GM21825 (cell line): ENCODE measurements at regions not wholly inside any gene's neighbourhood (a gene's known extent, or its start where the extent isn't known, plus 50 kb on each side); places are given as distances from the start of the nearest gene placed in this dataset.
"Not testable (repeated sequence)": the region's sequence is repeated elsewhere in the genome, so short reads cannot be mapped to it uniquely, and the experiment has no call there.

ENCODE experiments used
- ATAC-seq: cut with Tn5 transposase; IDR thresholded peaks from one replicate; pipeline ENCODE4 v1.9.1; 2021; ENCODE audit warnings: mild to moderate bottlenecking, moderate library complexity; ENCODE audit not compliant: unreplicated experiment

DNA sequence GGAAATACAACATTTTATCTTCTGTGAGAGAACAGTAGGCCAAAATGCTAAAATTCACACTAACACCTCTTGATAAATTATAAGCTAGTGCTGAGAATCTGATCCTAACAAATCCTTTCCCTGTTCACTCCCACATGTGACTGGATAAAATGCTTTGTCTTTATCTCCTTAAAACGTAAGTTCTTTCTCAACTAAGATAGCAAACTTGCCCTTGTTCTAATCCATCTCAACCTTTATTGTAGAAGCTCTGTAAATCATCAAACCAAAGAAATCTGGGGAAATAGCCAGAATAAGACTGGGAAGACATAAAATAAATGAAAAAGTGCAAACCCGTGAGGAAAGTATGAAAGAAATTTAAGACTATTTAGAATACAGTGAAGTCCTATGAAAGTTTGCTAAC, 1058.4 kb upstream of the ACVR2A start:
- ATAC-seq, result no peak

- ATAC-seq, result no peak
These were observed 1059.7 kb upstream of the ACVR2A start for GRCh38 chr2:146785101-146785500.

- ATAC-seq, result no peak
These were observed 1060.2 kb upstream of the ACVR2A start for GRCh38 chr2:146784602-146785001.

- ATAC-seq, result no peak
These were observed 1067.6 kb upstream of the ACVR2A start for GRCh38 chr2:146777181-146777580.

DNA sequence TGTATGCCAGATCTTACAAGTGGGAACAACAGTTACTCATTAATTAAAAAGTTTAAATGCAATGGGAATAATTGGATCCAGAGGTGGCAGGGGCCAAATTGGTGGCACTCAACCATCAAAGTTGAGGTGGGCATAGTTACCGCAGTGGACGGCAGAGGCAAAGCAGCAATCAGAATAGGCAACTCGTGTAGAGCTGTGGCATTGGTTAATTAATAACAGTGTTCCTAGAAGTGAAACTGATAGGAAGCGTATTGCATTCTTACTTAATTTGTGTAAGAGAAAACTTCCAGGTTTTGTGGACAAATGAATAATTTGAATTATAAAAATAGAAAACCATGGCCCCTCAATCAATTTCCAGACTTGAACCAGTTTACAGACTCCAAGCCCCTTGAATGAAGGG, 1068.2 kb upstream of the ACVR2A start:
- ATAC-seq, result no peak

DNA sequence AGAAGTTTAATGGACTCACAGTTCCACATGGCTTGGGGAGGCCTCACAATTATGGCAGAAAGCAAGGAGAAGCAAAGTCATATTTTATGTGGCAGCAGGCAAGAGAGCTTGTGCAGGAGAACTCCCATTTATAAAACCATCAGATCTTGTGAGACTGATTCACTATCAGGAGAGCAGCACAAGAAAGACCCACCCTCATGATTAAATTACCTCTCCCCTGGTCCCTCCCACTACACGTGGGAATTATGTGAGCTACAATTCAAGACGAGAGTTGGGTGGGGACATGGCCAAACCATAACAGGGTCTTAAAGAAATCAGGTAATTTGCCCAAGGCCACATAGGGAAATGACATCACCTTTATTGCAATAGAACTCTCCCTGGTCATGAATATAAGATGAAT, 1073.3 kb upstream of the ACVR2A start:
- ATAC-seq, result no peak

GRCh38 chr2:146764301-146764700, 1080.5 kb upstream of the ACVR2A start:
- ATAC-seq, result no peak

GRCh38 chr2:146762786-146763185, 1082.0 kb upstream of the ACVR2A start:
- no peak for ATAC-seq

DNA sequence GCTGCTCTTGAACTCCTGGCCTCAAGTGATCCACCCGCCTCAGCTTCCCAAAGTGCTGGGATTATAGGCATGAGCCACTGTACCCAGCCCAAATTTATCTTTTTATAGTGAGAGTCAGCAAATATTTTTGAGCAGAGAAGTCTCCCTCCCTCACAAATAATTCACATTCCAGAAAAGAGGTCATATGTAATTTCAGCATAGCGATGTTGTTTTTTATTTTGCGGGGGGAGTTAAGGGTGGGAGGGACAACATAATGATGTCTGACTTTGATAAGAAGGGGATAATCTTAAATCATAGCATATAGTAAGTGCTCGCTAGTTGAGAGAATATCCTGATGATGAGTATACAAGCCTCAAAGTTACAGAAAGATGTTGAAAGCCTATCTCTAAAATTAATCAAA, 1090.2 kb upstream of the ACVR2A start:
- no peak for ATAC-seq

- ATAC-seq, result no peak
These were observed 1096.8 kb upstream of the ACVR2A start for GRCh38 chr2:146748046-146748445.

- no peak for ATAC-seq
These were observed 1103.6 kb upstream of the ACVR2A start for GRCh38 chr2:146741260-146741659.

GRCh38 chr2:146734821-146735190, 1110.0 kb upstream of the ACVR2A start:
- no peak for ATAC-seq

GRCh38 chr2:146734042-146734820, 1110.6 kb upstream of the ACVR2A start:
- ATAC-seq, result no peak

DNA sequence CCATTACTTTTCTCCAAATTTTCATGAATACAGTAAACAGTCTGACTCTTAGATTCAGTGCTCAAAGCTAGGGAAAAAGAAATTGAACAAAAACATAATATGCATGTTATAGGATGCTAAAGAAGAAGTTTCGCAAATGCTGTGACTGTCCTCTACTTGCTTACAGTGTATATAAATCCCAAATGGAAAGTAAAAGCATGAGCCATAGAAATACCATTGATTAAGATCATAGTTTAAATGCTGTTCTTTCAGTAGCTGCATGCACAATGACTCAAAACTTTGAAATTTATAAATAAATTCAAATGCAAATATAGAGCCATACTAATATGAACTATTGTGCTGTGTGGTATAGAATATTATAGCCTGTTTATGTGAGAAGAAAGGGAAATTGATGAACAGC, 1113.9 kb upstream of the ACVR2A start:
- no peak for ATAC-seq

DNA sequence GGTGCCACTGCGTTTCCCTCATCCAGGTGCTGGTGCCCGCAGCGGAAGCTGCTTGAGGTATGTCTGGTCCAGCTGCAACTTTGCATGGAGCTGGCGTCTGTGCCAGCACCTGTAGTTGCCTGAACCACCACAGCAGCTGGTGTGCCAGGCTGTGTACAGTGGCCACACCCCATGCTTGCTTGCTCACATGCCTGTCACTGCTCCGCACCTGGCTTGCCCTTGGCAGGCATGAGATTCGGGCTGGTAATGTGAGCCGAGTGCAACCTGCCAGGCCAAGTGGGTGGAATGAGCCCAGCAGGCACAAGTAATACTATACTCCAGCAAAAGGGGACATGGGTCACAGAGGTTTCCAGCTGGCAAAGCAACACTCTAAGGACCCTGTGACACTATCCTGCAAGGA, 1123.3 kb upstream of the ACVR2A start:
- no peak for ATAC-seq

GRCh38 chr2:146720170-146720569, 1124.7 kb upstream of the ACVR2A start:
- ATAC-seq, result no peak

DNA sequence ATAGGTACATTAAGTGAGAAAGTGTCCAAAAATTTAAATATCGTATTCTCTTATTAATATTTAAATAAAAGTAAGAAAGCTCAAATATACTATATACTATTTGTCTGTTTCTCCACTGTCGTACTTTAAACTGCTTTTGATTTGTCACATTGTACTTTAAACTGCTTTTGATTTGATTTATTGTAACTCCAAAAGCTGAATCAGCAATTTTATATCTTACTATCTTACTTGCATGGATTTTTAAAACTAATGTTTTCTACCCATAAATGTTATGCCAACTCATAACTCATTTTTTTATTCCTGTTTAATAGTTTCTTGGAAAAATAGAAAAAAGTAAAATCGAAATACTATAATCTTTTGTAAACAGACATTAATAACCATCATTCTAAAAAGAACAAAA, 1128.2 kb upstream of the ACVR2A start:
- ATAC-seq, result no peak

DNA sequence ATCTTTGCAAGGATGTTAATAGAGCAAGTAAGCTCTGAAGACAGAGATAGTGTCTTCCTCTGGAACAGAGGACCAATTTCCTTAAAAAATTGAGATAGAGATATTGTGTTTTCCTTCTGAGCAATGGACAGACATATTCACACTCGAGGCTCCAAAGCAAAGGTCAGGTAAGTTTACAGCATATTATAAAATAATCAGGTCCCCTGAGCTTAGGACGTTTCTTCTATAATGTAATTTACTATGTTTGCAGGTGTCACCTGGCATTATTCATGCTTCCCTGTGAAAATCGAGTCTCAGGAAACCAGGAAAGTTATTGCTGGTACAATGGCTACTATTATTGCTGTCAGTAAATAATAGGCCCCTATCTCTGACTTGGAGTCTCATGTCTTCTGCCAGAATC, 1135.8 kb upstream of the ACVR2A start:
- no peak for ATAC-seq

DNA sequence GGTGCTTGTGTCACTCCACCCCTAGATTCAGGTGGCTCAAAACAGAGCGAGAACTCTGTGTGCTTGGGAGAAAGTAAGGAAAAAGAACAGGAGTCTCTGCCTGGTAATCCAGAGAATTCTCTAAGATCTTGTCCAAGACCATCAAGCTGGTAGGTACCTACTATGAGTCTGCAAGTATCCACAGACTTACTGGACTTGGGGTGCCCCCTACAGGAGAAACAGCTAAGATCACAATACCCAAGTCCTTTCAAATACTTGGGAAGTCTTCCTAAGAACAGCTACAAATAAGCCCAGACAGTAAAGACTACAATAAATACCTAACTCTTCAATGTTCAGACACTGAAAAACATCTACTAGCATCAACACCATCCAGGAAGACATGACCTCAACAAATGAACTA, 1143.6 kb upstream of the ACVR2A start:
- no peak for ATAC-seq

- ATAC-seq, result no peak
These were observed 1147.5 kb upstream of the ACVR2A start for GRCh38 chr2:146697307-146697706.

DNA sequence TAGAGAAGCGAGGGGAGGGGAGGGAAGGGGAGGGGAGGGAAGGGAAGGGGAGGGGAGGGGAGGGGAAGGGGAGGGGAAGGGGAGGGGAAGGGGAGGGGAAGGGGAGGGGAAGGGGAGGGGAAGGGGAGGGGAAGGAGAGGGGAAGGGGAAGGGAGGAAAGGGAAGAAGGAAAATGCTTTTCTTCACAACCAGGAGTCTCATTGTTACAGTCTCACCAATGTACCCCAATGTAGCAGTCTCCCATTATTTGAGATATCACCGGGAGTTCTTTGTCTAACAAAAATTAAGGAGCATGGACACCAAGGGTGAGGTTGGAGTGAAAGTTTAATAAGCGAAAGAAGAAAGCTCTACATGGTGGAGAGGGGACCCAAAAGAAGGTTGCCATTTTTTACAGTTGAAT, 1148.0 kb upstream of the ACVR2A start:
- not testable (repeated sequence) for ATAC-seq

DNA sequence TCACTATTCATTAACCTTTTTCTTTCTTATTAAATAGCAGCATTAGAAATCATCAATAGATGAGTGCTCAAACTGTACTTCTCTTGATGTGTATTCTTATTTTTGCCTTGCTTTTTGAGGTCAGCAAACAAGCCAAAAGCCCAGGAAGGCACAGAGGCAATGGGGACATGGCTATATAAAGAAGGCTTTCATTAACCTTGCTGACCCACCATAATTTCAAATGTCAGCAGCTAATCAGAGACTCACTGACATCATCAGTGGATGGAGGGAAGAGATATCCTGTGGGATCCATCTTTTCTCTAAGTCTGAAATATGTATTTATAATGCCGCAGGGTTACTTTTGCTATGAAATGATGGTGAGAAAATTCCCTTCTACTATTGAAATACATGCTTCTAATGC, 1162.8 kb upstream of the ACVR2A start:
- ATAC-seq, result no peak

DNA sequence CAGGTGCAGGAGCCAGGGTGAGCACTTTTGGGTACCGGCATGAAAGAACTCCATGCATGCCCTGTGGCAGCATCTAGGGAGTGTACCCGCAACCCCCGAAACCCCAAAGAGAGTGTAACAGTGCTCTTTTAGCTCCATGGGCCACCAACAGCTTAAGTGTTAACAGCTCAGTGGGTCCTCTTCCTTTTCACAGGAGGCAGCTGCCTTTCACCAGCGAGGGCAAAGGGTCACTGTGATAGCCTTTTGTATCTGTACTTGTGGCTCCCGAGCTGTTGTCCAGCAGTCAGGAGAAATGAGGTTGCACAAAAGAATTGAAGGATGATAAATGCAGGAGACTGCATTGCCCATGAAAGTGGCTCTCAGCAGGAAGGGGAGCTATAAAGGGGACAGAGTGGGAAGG, 1166.3 kb upstream of the ACVR2A start:
- no peak for ATAC-seq
